ENCODE measurements at regions not wholly inside any gene's neighbourhood (a gene's known extent, or its start where the extent isn't known, plus 50 kb on each side); places are given as distances from the start of the nearest gene placed in this dataset.

DNA sequence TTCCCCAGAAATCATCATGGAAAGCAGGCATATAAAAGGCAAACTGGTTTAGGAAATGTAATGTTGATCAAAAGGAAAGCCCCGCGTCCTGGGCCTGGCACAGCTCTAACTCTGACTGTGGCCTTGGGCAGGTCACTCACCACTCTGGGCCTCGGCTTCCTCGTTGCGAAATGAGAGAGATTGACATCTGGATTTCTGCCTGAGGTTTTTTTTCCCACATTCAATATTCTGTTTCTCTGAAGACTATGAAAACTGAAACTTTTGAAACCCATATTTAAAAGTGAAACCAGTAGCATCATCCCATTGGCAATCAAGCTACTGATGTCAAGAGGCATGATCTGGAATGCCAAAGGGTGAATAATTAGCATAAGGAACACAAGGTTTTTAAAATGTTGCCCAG lies 369.7 kb upstream of the NPVF start:
- TF ChIP-seq, protein P1, sequence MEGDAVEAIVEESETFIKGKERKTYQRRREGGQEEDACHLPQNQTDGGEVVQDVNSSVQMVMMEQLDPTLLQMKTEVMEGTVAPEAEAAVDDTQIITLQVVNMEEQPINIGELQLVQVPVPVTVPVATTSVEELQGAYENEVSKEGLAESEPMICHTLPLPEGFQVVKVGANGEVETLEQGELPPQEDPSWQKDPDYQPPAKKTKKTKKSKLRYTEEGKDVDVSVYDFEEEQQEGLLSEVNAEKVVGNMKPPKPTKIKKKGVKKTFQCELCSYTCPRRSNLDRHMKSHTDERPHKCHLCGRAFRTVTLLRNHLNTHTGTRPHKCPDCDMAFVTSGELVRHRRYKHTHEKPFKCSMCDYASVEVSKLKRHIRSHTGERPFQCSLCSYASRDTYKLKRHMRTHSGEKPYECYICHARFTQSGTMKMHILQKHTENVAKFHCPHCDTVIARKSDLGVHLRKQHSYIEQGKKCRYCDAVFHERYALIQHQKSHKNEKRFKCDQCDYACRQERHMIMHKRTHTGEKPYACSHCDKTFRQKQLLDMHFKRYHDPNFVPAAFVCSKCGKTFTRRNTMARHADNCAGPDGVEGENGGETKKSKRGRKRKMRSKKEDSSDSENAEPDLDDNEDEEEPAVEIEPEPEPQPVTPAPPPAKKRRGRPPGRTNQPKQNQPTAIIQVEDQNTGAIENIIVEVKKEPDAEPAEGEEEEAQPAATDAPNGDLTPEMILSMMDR (IDR thresholded peaks at IDR 0.05) = no peak
- TF ChIP-seq POLR2A (IDR thresholded peaks at IDR 0.05) = no peak
